Spleen (tissue), 7 donors: ENCODE measurements at regions not wholly inside any gene's neighbourhood (a gene's known extent, or its start where the extent isn't known, plus 50 kb on each side); places are given as distances from the start of the nearest gene placed in this dataset.

Experiments used
- POLR2A ChIP-seq, 3 donors: fragments of 450-650 bp; IDR thresholded peaks; one replicate each; pipeline ENCODE4 v1.5.1; 2017; ENCODE audit warnings: antibody characterized with exemption in 3 of 3, mild to moderate bottlenecking in 1 of 3
- POLR2AphosphoS5 ChIP-seq, 3 donors: sonication (generic); formaldehyde crosslinking; IDR thresholded peaks; one replicate each; pipeline ENCODE4 v1.5.1; 2017; ENCODE audit warnings: antibody characterized with exemption in 3 of 3
- TF ChIP-seq, protein P1 (sequence below), 11 experiments: fragments of 200-600 bp in 7 of 11; fragments of 450-650 bp in 4 of 11; sonication (generic) in 4 of 11; IDR thresholded peaks in 8 of 11; conservative IDR thresholded peaks in 3 of 11; 1 replicate in 7 of 11; 2 replicates in 4 of 11; pipeline versions ENCODE4 v1.4.0 to v1.8.0; 2016 to 2021; ENCODE audit warnings: antibody characterized with exemption in 11 of 11, inconsistent platforms in 4 of 11, mild to moderate bottlenecking in 1 of 11
- donor health status: DM: no; HTN: no; CAD: no; lungs with moderate emphysema.
- donor health status: DM: no; HTN: no; CAD: no.
- donor health status: DM: no; HTN: no; CAD: no.

GRCh38 chr18:14919666-14920065 lies 171.7 kb downstream of the ANKRD30B start:
- TF ChIP-seq, protein P1, sequence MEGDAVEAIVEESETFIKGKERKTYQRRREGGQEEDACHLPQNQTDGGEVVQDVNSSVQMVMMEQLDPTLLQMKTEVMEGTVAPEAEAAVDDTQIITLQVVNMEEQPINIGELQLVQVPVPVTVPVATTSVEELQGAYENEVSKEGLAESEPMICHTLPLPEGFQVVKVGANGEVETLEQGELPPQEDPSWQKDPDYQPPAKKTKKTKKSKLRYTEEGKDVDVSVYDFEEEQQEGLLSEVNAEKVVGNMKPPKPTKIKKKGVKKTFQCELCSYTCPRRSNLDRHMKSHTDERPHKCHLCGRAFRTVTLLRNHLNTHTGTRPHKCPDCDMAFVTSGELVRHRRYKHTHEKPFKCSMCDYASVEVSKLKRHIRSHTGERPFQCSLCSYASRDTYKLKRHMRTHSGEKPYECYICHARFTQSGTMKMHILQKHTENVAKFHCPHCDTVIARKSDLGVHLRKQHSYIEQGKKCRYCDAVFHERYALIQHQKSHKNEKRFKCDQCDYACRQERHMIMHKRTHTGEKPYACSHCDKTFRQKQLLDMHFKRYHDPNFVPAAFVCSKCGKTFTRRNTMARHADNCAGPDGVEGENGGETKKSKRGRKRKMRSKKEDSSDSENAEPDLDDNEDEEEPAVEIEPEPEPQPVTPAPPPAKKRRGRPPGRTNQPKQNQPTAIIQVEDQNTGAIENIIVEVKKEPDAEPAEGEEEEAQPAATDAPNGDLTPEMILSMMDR (IDR thresholded peaks at IDR 0.05 in 8 of 11, conservative IDR thresholded peaks at IDR 0.05 in 3 of 11): no peak
- TF ChIP-seq POLR2A (IDR thresholded peaks at IDR 0.05) (no peak), POLR2AphosphoS5 (IDR thresholded peaks at IDR 0.05) (no peak)
